ENCODE measurements at regions not wholly inside any gene's neighbourhood (a gene's known extent, or its start where the extent isn't known, plus 50 kb on each side); places are given as distances from the start of the nearest gene placed in this dataset.

DNA sequence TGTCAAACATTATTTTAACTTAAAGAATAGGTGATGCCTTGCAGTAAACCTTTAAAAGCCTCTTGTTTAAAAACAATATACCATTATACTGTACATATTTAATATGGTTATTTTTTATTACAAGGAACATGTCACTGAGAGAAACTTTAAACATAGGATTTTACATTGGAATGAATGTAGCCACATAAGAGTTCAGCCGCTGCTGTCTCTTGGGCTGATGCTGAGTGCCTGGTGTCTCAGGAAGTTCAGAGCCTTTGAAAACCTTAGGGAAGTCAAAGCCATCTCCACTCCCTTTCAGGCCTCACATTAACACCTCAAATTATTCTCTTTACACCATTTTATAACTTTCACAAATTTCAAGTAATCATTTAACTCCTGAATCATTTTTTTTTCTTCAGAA, 93.5 kb upstream of the DKK2 start:
- no peaks in the 10 kb centered on the region for H3K27me3 ChIP-seq (ENCODE audit: insufficient read depth, low read length)
- no peak overlapping the region for H3K27ac ChIP-seq (ENCODE audit: low read depth, low read length)
- ChIA-PET POLR2A (no interaction called here), RAD21 (ENCODE audit: low non-redundant PET in 1 of 2, low total read pairs in 2 of 2, uncharacterized antibody in 2 of 2, unreplicated experiment in 2 of 2) (no interaction called here), CTCF (no interaction called here)
- H3K4me3 ChIP-seq (replicated peaks in 1 of 2; ENCODE audit: low read depth in 1 of 2, low read length in 2 of 2): no peak overlapping the region
- H3K9ac ChIP-seq (ENCODE audit: low read length): no peak overlapping the region
- H3K9me2 ChIP-seq (ENCODE audit: insufficient read depth): no peaks in the 10 kb centered on the region
- no peaks in the 10 kb centered on the region for H4K20me1 ChIP-seq (ENCODE audit: insufficient read depth)
- no peaks in the 10 kb centered on the region for H3K36me3 ChIP-seq (ENCODE audit: control insufficient read depth in 1 of 2, insufficient read depth in 2 of 2, low read length in 2 of 2)
- no TSS peak for BruUV-seq (replicated peaks)
- H2AFZ ChIP-seq (ENCODE audit: low read depth, low read length, poor library complexity, severe bottlenecking): no peak overlapping the region
- TF ChIP-seq ELF1 (IDR thresholded peaks at IDR 0.05; ENCODE audit: borderline replicate concordance, low read depth) (no peak), JUND (IDR thresholded peaks at IDR 0.05) (no peak), RAD21 (IDR thresholded peaks at IDR 0.05; ENCODE audit: low read depth) (no peak), SP1 (IDR thresholded peaks at IDR 0.05; ENCODE audit: low read depth) (no peak), SRF (IDR thresholded peaks at IDR 0.05; ENCODE audit: low read depth) (no peak), YY1 (IDR thresholded peaks at IDR 0.05; ENCODE audit: extremely low read depth, insufficient replicate concordance, low read depth, low read length) (no peak), CEBPB (IDR thresholded peaks at IDR 0.05; ENCODE audit: low read depth) (no peak), SIN3A (IDR thresholded peaks at IDR 0.05; ENCODE audit: low read depth) (no peak), EZH2phosphoT487 (IDR thresholded peaks at IDR 0.05; ENCODE audit: borderline replicate concordance) (no peak), POLR2AphosphoS5 (IDR thresholded peaks at IDR 0.05; ENCODE audit: low read depth, low read length) (no peak), CBX3 (IDR thresholded peaks at IDR 0.05; ENCODE audit: low read depth) (no peak), FOSL1 (IDR thresholded peaks at IDR 0.05; ENCODE audit: low read depth) (no peak), EGR1 (IDR thresholded peaks at IDR 0.05; ENCODE audit: low read depth) (no peak), TCF7L2 (IDR thresholded peaks at IDR 0.05; ENCODE audit: borderline replicate concordance, extremely low read depth, insufficient read depth, insufficient read length) (no peak), POLR2A (IDR thresholded peaks at IDR 0.05; ENCODE audit: borderline replicate concordance, extremely low read depth, insufficient read depth, insufficient read length) (no peak)
- TF ChIP-seq, protein P1, sequence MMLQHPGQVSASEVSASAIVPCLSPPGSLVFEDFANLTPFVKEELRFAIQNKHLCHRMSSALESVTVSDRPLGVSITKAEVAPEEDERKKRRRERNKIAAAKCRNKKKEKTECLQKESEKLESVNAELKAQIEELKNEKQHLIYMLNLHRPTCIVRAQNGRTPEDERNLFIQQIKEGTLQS (IDR thresholded peaks at IDR 0.05): no peak
- TF ChIP-seq, protein P2, sequence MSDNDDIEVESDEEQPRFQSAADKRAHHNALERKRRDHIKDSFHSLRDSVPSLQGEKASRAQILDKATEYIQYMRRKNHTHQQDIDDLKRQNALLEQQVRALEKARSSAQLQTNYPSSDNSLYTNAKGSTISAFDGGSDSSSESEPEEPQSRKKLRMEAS (IDR thresholded peaks at IDR 0.05): no peak
- TF ChIP-seq, protein P3, sequence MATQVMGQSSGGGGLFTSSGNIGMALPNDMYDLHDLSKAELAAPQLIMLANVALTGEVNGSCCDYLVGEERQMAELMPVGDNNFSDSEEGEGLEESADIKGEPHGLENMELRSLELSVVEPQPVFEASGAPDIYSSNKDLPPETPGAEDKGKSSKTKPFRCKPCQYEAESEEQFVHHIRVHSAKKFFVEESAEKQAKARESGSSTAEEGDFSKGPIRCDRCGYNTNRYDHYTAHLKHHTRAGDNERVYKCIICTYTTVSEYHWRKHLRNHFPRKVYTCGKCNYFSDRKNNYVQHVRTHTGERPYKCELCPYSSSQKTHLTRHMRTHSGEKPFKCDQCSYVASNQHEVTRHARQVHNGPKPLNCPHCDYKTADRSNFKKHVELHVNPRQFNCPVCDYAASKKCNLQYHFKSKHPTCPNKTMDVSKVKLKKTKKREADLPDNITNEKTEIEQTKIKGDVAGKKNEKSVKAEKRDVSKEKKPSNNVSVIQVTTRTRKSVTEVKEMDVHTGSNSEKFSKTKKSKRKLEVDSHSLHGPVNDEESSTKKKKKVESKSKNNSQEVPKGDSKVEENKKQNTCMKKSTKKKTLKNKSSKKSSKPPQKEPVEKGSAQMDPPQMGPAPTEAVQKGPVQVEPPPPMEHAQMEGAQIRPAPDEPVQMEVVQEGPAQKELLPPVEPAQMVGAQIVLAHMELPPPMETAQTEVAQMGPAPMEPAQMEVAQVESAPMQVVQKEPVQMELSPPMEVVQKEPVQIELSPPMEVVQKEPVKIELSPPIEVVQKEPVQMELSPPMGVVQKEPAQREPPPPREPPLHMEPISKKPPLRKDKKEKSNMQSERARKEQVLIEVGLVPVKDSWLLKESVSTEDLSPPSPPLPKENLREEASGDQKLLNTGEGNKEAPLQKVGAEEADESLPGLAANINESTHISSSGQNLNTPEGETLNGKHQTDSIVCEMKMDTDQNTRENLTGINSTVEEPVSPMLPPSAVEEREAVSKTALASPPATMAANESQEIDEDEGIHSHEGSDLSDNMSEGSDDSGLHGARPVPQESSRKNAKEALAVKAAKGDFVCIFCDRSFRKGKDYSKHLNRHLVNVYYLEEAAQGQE (IDR thresholded peaks at IDR 0.05; ENCODE audit: low read depth): no peak
- TF ChIP-seq, protein P4, sequence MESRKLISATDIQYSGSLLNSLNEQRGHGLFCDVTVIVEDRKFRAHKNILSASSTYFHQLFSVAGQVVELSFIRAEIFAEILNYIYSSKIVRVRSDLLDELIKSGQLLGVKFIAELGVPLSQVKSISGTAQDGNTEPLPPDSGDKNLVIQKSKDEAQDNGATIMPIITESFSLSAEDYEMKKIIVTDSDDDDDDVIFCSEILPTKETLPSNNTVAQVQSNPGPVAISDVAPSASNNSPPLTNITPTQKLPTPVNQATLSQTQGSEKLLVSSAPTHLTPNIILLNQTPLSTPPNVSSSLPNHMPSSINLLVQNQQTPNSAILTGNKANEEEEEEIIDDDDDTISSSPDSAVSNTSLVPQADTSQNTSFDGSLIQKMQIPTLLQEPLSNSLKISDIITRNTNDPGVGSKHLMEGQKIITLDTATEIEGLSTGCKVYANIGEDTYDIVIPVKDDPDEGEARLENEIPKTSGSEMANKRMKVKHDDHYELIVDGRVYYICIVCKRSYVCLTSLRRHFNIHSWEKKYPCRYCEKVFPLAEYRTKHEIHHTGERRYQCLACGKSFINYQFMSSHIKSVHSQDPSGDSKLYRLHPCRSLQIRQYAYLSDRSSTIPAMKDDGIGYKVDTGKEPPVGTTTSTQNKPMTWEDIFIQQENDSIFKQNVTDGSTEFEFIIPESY (IDR thresholded peaks at IDR 0.05; ENCODE audit: extremely low read depth, insufficient replicate concordance, low read length): no peak
- ATAC-seq: no peak
- DNase-seq (ENCODE audit: low read depth, low spot score): no peak
- H3K4me2 ChIP-seq (ENCODE audit: low read length): no peak overlapping the region
- no peaks in the 10 kb centered on the region for H3K9me3 ChIP-seq (ENCODE audit: control insufficient read depth in 1 of 2, insufficient read depth in 1 of 2, low read depth in 1 of 2, low read length in 2 of 2)
- no peaks in the 10 kb centered on the region for H3K4me1 ChIP-seq (ENCODE audit: control insufficient read depth in 1 of 2, insufficient read depth in 2 of 2, low read length in 2 of 2)
- H3K79me2 ChIP-seq (ENCODE audit: insufficient read depth, low read length): no peaks in the 10 kb centered on the region
- intact Hi-C loops (cut with micrococcal nuclease): no loop called here
